ENCODE measurements at regions not wholly inside any gene's neighbourhood (a gene's known extent, or its start where the extent isn't known, plus 50 kb on each side); places are given as distances from the start of the nearest gene placed in this dataset.

- no peak for DNase-seq (ENCODE audit: low read depth in 1 of 2, low spot score in 1 of 2)
These were observed 178.7 kb upstream of the TNFAIP3 start for GRCh38 chr6:137688230-137688971.

DNA sequence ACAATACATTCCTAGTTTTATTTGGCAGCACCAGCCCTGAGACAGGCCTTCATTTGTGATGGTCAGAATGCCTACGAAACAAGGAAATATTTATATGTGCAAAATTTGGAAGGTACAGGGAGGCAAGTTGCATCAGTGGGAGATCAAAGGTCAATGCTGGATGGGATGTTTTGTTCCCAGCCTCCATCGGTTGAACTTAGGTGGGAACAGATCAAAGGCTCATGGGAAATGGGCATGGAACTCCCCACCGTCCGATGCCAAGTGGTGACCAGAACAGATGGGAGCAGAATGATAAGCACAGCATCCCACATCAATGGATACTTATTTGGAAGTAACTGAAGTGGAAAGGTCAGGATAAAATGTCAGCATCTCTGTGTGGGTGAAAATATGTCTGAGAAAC lies 177.7 kb upstream of the TNFAIP3 start:
- no peak for DNase-seq (ENCODE audit: low read depth in 1 of 2, low spot score in 1 of 2)

DNA sequence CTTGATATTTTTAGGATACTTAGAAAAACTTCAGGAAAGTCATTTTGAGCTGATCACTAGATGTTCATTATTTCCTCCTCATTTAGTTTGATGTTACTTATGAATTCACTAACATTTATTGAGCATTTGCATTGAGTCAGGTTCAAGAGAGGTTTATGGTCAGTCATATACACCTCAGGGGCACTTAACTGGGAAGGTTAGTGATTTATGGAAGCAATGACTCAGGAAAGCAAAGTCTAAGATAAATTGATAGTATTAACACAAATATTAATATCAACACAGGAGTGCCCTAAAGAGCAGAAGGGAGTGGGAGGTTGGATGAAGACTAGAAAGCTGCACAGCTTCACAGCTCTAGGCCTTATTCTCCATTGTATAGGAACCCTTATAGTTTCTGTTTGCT lies 177.0 kb upstream of the TNFAIP3 start:
- no peak for DNase-seq (ENCODE audit: low read depth in 1 of 2, low spot score in 1 of 2)

DNA sequence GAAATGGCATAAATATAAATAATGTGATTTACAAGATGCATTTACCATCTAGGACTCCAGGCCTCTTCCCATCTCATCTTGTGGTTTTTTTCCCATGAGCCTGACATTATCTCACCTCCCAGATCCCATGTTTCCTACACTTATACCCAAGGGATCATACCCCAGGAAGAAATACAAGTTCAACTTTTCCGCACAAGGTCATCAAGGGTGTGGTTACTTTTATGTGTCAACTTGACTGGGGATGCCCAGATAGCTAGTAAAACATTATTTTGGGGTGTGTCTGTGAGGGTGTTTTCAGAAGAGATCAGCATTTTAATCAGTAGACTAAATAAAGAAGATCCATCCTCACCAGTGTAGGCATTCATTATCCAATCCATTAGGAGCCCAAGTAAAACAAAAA lies 176.3 kb upstream of the TNFAIP3 start:
- no peak for DNase-seq (ENCODE audit: low read depth in 1 of 2, low spot score in 1 of 2)

DNA sequence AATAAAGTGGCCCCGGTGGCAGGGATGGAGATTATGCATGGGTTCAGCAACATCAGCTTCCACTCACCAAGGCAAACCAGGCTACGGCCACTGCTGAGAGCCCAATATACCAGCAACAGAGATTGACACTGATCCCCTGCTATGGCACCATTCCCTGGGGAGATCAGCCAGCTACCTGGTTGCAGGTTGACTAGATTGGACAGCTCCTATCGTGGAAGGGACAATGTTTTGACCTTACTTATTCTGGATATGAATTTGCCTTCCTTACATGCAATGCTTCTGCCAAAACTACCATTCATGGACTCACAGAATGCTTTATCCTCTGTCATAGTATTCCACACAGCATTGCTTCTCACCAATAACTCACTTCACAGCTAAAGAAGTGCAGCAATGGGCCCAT lies 174.8 kb upstream of the TNFAIP3 start:
- no peak for DNase-seq (ENCODE audit: low read depth in 1 of 2, low spot score in 1 of 2)

GRCh38 chr6:137692806-137693205 lies 174.3 kb upstream of the TNFAIP3 start:
- no peak for DNase-seq (ENCODE audit: low read depth in 1 of 2, low spot score in 1 of 2)

GRCh38 chr6:137693711-137694110 lies 173.3 kb upstream of the TNFAIP3 start:
- no peak for DNase-seq (ENCODE audit: low read depth in 1 of 2, low spot score in 1 of 2)

- DNase-seq (ENCODE audit: low read depth in 1 of 2, low spot score in 1 of 2): no peak
These were observed 170.3 kb upstream of the TNFAIP3 start for GRCh38 chr6:137696765-137697164.

GRCh38 chr6:137697267-137697938 lies 169.7 kb upstream of the TNFAIP3 start:
- no peak for DNase-seq (ENCODE audit: low read depth in 1 of 2, low spot score in 1 of 2)

DNA sequence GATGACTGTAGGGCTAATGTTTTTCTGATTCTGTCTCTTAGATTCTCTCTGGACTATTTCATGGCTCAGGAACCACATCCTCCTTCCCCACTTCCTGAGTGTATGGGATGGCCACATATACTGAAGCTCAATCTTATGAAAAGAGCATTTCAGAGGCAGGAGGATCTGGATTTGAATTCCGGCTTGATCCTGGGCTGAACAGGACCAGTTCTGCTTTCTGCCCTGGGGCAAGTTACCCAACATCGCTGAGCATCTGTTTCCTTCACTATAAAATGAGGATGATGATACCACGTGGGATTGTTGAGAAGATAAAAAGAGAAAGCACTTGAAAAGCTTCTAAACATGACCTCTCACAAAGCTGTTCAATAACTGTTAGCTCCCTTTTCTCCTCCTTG lies 168.4 kb upstream of the TNFAIP3 start:
- no peak for DNase-seq (ENCODE audit: low read depth in 1 of 2, low spot score in 1 of 2)

DNA sequence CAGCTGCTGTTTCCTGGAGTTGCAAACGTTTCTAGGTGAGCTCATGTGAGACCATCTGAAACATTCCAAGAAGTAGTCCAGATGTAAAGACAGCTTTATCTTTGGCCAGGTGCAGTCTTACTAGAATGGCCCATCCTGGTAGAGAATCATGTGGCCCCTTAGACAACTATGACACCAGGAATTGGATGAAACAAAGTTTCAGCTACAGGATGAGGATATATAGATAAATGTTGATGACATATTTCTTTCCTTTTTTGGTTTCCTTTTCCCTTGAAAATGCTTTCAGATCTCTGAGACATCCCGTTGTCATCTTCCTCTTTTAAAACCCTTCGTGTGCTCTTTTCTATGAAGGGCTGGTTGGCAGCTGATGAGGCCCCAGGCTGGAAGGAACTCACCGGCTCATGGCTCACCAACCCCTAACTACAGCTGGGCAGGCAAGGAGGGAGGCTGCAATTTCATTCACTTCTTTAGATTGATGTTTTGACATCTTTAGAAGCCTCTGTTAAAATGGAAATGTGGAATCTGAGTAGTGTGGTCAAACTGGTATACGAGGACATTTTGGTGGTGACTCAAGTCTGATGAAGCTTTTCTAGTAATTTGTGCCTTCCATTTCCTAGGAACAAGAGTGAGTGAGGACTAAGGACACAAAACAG lies 167.9 kb upstream of the TNFAIP3 start:
- DNase-seq (ENCODE audit: low read depth in 1 of 2, low spot score in 1 of 2): no peak

DNA sequence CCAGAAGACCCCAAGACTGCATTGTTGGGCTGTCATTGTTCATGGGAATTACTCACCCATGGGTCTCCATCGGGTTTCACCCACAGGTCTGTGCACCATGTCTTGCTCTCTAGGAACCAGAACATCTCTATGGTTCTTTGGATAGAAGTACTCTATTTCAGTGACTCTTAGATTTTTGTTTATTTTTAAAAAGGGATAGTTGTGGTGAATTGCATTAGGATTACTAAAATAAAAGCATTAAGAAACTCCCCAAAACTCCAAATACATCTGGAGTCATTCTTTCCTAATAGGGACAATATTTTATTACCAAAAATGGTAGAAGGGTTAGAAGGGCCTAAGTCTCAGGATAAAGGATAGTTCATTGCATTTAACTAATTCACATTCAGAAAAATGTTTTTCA lies 166.9 kb upstream of the TNFAIP3 start:
- DNase-seq (ENCODE audit: low read depth in 1 of 2, low spot score in 1 of 2): no peak

GRCh38 chr6:137700751-137701477 lies 166.1 kb upstream of the TNFAIP3 start:
- no peak for DNase-seq (ENCODE audit: low read depth in 1 of 2, low spot score in 1 of 2)

- no peak for DNase-seq (ENCODE audit: low read depth in 1 of 2, low spot score in 1 of 2)
These were observed 165.1 kb upstream of the TNFAIP3 start for GRCh38 chr6:137701942-137702341.

DNA sequence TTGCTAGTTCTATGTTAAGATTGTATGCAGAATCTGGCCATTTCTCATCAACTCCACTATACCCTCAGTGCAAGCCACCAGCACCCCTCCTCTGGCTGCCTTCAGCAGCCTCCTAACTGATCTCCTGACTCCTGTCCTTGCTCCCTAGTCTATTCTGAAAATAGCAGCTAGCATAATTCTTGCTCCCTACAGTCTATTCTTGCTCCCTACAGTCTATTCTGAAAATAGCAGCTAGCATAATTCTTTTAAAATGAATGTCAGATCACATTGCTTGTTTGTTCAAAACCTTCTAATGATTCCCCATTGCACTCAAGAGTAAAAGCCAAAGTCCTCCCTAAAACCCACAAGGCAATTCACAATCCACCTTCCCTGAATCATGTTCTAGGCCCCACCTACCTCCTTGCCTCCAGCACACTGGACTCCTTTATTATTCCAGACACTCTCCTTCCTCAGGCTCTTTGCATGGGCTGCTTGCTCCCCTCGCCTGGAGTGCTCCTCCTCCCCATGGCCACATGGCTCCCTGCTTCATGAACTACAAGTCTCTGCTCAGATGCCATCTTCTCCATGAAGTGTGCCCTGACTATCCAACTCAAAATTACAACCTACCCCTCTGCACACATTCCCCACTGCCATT lies 164.2 kb upstream of the TNFAIP3 start:
- no peak for DNase-seq (ENCODE audit: low read depth in 1 of 2, low spot score in 1 of 2)

DNA sequence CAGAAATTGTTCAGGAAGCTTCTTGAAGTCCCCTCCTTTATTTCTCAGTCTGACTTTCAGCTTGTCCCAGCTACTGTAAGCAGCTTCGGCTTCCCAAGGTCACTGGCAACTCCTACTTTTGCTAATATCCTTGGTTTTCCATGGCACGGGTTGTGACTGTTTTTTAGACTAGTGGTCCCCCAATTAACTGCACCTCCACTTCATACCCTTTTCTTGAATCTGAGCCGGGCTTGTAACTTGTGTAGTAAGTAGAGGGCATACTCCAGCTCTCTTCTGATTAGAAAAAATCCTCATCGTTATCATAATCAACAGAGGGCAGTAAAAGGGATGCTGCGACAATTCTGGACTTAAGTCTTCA lies 162.3 kb upstream of the TNFAIP3 start:
- no peak for DNase-seq (ENCODE audit: low read depth in 1 of 2, low spot score in 1 of 2)

GRCh38 chr6:137705160-137706082 lies 161.6 kb upstream of the TNFAIP3 start:
- peak; percentile 47 to 57 for DNase-seq (ENCODE audit: low read depth in 1 of 2, low spot score in 1 of 2)

GRCh38 chr6:137706083-137706750 lies 160.8 kb upstream of the TNFAIP3 start:
- no peak for DNase-seq (ENCODE audit: low read depth in 1 of 2, low spot score in 1 of 2)

DNA sequence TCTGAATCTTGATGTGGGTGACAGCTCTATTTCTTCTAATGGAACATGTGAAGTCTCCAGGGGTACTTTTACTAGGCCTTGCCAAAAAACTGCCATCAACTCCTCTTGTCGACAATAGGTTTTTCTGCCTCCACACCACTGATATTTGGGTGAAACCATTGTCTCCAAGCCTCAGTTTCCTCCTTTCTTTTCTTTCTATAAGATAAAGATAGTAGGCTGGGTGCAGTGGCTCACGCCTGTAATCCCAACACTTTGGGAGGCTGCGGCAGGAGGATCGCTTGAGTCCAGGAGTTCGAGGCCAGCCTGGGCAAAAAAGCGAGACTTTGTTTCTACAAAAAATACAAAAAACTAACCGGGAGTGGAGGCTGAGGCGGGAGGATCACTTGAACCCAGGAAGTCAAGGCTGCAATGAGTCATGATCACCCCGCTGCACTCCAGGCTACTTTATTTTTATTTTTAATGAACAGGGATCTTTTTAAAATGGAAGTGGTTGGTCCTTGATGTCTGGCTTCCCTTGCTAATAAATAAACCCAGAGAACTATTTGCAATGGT lies 159.9 kb upstream of the TNFAIP3 start:
- no peak for DNase-seq (ENCODE audit: low read depth in 1 of 2, low spot score in 1 of 2)

All from activated T-helper 1 cell treated with anti-CD3 and anti-CD28 coated beads, Interleukin-2, amount 50 U/mL, for 16 hours (primary cell).